ENCODE measurements at regions not wholly inside any gene's neighbourhood (a gene's known extent, or its start where the extent isn't known, plus 50 kb on each side); places are given as distances from the start of the nearest gene placed in this dataset.

DNA sequence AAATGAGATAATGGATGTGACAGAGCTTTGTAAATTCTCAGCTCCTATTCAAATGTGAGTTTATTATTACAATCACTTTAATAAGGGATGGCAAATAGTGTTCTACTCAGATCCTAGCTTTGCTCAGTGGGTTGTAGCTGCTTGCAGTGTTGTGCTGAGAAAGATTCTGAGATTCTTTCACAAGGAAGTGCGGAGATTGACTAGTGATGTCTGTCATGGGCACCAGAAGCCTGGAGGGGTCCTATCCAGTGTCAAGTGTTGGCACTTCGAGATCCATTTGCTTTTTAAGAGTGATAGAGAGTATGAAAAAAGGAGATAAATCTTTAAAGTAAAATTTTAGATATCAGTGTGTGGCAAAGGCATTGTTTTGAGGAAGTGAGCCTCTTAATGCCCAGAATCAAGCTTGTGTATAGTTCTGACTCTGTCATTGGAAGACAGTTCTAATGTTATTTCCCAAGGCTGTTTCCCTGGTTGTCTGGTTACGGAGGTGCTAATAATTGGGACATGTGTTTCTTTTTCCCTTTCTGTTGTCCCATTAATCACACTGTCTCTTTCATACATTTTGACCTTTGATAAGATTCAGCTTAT is 181.7 kb upstream of the SPRED2 start:
- TF ChIP-seq CTCF (IDR thresholded peaks at IDR 0.05) (no peak), POLR2A (IDR thresholded peaks at IDR 0.05) (no peak)
